ENCODE measurements at regions not wholly inside any gene's neighbourhood (a gene's known extent, or its start where the extent isn't known, plus 50 kb on each side); places are given as distances from the start of the nearest gene placed in this dataset.

GRCh38 chr10:78690354-78691111, 378.2 kb upstream of the ZMIZ1 start:
- ChIA-PET CTCF (no interaction called here), POLR2A (no interaction called here)
- TF ChIP-seq SP1 (IDR thresholded peaks at IDR 0.05) (no peak), TARDBP (IDR thresholded peaks at IDR 0.05) (no peak)
- no peak for DNase-seq (ENCODE audit: extremely low spot score)

- TF ChIP-seq L3MBTL2 (conservative IDR thresholded peaks at IDR 0.05) (no peak), SP1 (IDR thresholded peaks at IDR 0.05) (no peak), BHLHE40 (IDR thresholded peaks at IDR 0.05; ENCODE audit: borderline replicate concordance) (no peak), FOXM1 (IDR thresholded peaks at IDR 0.05; ENCODE audit: borderline replicate concordance) (no peak)
- CTCF ChIA-PET, result no interaction called here
- POLR2A ChIA-PET, result no interaction called here
- DNase-seq (ENCODE audit: extremely low spot score), result no peak
Measured at GRCh38 chr10:78691301-78692030, 377.3 kb upstream of the ZMIZ1 start.

GRCh38 chr10:78692071-78692470, 376.7 kb upstream of the ZMIZ1 start:
- ChIA-PET CTCF (no interaction called here), POLR2A (no interaction called here)
- no peak for DNase-seq (ENCODE audit: extremely low spot score)
- no peak for TF ChIP-seq FOXK2 (IDR thresholded peaks at IDR 0.05)

- DNase-seq (ENCODE audit: extremely low spot score), result no peak
- TF ChIP-seq ZNF384 (IDR thresholded peaks at IDR 0.05) (no peak), TARDBP (IDR thresholded peaks at IDR 0.05) (no peak), CTBP1 (IDR thresholded peaks at IDR 0.05; ENCODE audit: borderline replicate concordance) (no peak), ELF4 (IDR thresholded peaks at IDR 0.05) (no peak), L3MBTL2 (conservative IDR thresholded peaks at IDR 0.05) (no peak), SUZ12 (IDR thresholded peaks at IDR 0.05) (no peak), LEF1 (IDR thresholded peaks at IDR 0.05; ENCODE audit: borderline replicate concordance) (no peak)
- ChIA-PET CTCF (no interaction called here), POLR2A (no interaction called here)
Measured at GRCh38 chr10:78695846-78696245, 372.9 kb upstream of the ZMIZ1 start.

DNA sequence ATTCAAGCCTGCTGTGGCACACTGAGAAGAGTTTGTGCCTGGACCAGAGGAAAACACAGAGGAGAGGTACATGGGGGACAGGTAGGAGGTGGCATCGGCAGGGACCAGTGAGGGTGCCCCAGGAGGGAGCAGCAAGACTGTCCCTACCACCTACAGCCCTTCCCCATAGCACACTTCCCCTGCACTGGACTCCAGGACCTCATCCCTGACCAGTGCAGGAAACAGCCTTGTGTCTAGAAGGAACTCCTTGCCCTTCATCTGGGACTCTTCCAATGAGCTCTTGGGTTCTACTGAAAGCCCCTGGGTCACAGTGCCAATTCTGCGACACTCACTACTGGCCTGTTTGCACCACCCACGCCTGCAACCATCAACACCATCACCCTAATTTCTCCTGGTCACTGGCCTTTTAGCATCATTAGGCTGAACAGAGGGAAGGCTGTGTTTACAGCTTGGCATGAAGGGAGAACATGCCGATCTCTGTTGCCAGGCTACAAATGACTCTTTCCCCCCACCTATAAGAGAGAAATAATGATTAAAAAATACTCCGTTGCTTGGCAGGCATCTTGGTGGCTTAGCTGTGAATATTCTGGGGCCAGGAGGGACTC, 371.9 kb upstream of the ZMIZ1 start:
- TF ChIP-seq CTBP1 (IDR thresholded peaks at IDR 0.05; ENCODE audit: borderline replicate concordance) (no peak), LEF1 (IDR thresholded peaks at IDR 0.05; ENCODE audit: borderline replicate concordance) (no peak), BHLHE40 (IDR thresholded peaks at IDR 0.05; ENCODE audit: borderline replicate concordance) (no peak), TARDBP (IDR thresholded peaks at IDR 0.05) (no peak), FOXA1 (IDR thresholded peaks at IDR 0.05) (no peak), ZNF384 (IDR thresholded peaks at IDR 0.05) (no peak), SUZ12 (IDR thresholded peaks at IDR 0.05) (no peak), ELF4 (IDR thresholded peaks at IDR 0.05) (no peak), FOXK2 (IDR thresholded peaks at IDR 0.05) (no peak), SP1 (IDR thresholded peaks at IDR 0.05) (no peak), PKNOX1 (IDR thresholded peaks at IDR 0.05) (no peak), HDGF (IDR thresholded peaks at IDR 0.05; ENCODE audit: borderline replicate concordance) (no peak), ARNT (IDR thresholded peaks at IDR 0.05) (no peak), L3MBTL2 (conservative IDR thresholded peaks at IDR 0.05) (no peak), NFRKB (IDR thresholded peaks at IDR 0.05) (no peak), FOXM1 (IDR thresholded peaks at IDR 0.05; ENCODE audit: borderline replicate concordance) (no peak)
- ChIA-PET CTCF (interaction anchor here (1.1 kb wide), 1 partner anchor 40 kb away, joined by 5 read pairs; no protein-coding TSS in a partner anchor), POLR2A (no interaction called here)
- DNase-seq (ENCODE audit: extremely low spot score), result no peak

GRCh38 chr10:78699971-78700370, 368.8 kb upstream of the ZMIZ1 start:
- no peak for TF ChIP-seq L3MBTL2 (conservative IDR thresholded peaks at IDR 0.05)
- no peak for TF ChIP-seq CTBP1 (IDR thresholded peaks at IDR 0.05; ENCODE audit: borderline replicate concordance)
- no peak for TF ChIP-seq SUZ12 (IDR thresholded peaks at IDR 0.05)
- no peak for TF ChIP-seq SP1 (IDR thresholded peaks at IDR 0.05)
- no peak for TF ChIP-seq TARDBP (IDR thresholded peaks at IDR 0.05)
- CTCF ChIA-PET, result no interaction called here
- POLR2A ChIA-PET, result no interaction called here

GRCh38 chr10:78700413-78700812, 368.4 kb upstream of the ZMIZ1 start:
- no peak for DNase-seq (ENCODE audit: extremely low spot score)
- CTCF ChIA-PET, result no interaction called here
- TF ChIP-seq FOXM1 (IDR thresholded peaks at IDR 0.05; ENCODE audit: borderline replicate concordance) (no peak), ELF4 (IDR thresholded peaks at IDR 0.05) (no peak)
- POLR2A ChIA-PET, result no interaction called here

More at GRCh38 chr10:78699971-78700370, 368.8 kb upstream of the ZMIZ1 start:
- no peak for DNase-seq (ENCODE audit: extremely low spot score)

GRCh38 chr10:78700816-78701520, 367.8 kb upstream of the ZMIZ1 start:
- ChIA-PET POLR2A (no interaction called here), CTCF (no interaction called here)
- DNase-seq (ENCODE audit: extremely low spot score), result no peak
- TF ChIP-seq BHLHE40 (IDR thresholded peaks at IDR 0.05; ENCODE audit: borderline replicate concordance) (no peak), PKNOX1 (IDR thresholded peaks at IDR 0.05) (no peak), CTBP1 (IDR thresholded peaks at IDR 0.05; ENCODE audit: borderline replicate concordance) (no peak), ARNT (IDR thresholded peaks at IDR 0.05) (no peak), TARDBP (IDR thresholded peaks at IDR 0.05) (no peak), FOXM1 (IDR thresholded peaks at IDR 0.05; ENCODE audit: borderline replicate concordance) (no peak), ZNF384 (IDR thresholded peaks at IDR 0.05) (no peak), HDGF (IDR thresholded peaks at IDR 0.05; ENCODE audit: borderline replicate concordance) (no peak), L3MBTL2 (conservative IDR thresholded peaks at IDR 0.05) (no peak)

Data from HEK293T (cell line).